ENCODE measurements at regions not wholly inside any gene's neighbourhood (a gene's known extent, or its start where the extent isn't known, plus 50 kb on each side); places are given as distances from the start of the nearest gene placed in this dataset.

- TF ChIP-seq, protein P1, sequence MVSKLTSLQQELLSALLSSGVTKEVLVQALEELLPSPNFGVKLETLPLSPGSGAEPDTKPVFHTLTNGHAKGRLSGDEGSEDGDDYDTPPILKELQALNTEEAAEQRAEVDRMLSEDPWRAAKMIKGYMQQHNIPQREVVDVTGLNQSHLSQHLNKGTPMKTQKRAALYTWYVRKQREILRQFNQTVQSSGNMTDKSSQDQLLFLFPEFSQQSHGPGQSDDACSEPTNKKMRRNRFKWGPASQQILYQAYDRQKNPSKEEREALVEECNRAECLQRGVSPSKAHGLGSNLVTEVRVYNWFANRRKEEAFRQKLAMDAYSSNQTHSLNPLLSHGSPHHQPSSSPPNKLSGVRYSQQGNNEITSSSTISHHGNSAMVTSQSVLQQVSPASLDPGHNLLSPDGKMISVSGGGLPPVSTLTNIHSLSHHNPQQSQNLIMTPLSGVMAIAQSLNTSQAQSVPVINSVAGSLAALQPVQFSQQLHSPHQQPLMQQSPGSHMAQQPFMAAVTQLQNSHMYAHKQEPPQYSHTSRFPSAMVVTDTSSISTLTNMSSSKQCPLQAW (CRISPR knock-in tag; IDR thresholded peaks at IDR 0.05) = peak; percentile 61
- TF ChIP-seq SAFB2 (CRISPR knock-in tag; IDR thresholded peaks at IDR 0.05; ENCODE audit: borderline replicate concordance, low read depth) (no peak; the same call in 1 of the 2 replicates), HCFC1 (IDR thresholded peaks at IDR 0.05; ENCODE audit: low read depth, low read length) (no peak), ZNF496 (CRISPR knock-in tag; IDR thresholded peaks at IDR 0.05; ENCODE audit: insufficient replicate concordance) (no peak), ZNF251 (CRISPR knock-in tag; IDR thresholded peaks at IDR 0.05) (no peak), ZNF501 (CRISPR knock-in tag; IDR thresholded peaks at IDR 0.05) (peak; percentile 68; the same call in 1 of the 2 replicates), HOXA3 (CRISPR knock-in tag; IDR thresholded peaks at IDR 0.05) (peak; percentile 27; the same call in 1 of the 2 replicates), SSRP1 (CRISPR knock-in tag; IDR thresholded peaks at IDR 0.05) (no peak), ZNF530 (CRISPR knock-in tag; IDR thresholded peaks at IDR 0.05; ENCODE audit: low read depth) (no peak), ZNF331 (CRISPR knock-in tag; IDR thresholded peaks at IDR 0.05) (no peak), RORA (CRISPR knock-in tag; IDR thresholded peaks at IDR 0.05) (no peak), ZKSCAN8 (CRISPR knock-in tag; IDR thresholded peaks at IDR 0.05; ENCODE audit: borderline replicate concordance) (no peak; the same call in 1 of the 2 replicates), CREB1 (IDR thresholded peaks at IDR 0.05) (no peak), CREB1 (CRISPR knock-in tag; IDR thresholded peaks at IDR 0.05) (no peak), REST (IDR thresholded peaks at IDR 0.05; ENCODE audit: borderline replicate concordance in 1 of 2, low read depth in 1 of 2, low read length in 2 of 2) (0 out of 4 replicates have a peak, but pooled peaks of 1 of the 2 experiments have one; percentile 16), PATZ1 (CRISPR knock-in tag; IDR thresholded peaks at IDR 0.05) (no peak), CBFB (CRISPR knock-in tag; IDR thresholded peaks at IDR 0.05) (no peak), NCOA1 (CRISPR knock-in tag; IDR thresholded peaks at IDR 0.05) (no peak), MYNN (CRISPR knock-in tag; IDR thresholded peaks at IDR 0.05; ENCODE audit: low read depth) (no peak), ZNF75D (CRISPR knock-in tag; IDR thresholded peaks at IDR 0.05; ENCODE audit: borderline replicate concordance) (no peak)
- TF ChIP-seq, protein P2, sequence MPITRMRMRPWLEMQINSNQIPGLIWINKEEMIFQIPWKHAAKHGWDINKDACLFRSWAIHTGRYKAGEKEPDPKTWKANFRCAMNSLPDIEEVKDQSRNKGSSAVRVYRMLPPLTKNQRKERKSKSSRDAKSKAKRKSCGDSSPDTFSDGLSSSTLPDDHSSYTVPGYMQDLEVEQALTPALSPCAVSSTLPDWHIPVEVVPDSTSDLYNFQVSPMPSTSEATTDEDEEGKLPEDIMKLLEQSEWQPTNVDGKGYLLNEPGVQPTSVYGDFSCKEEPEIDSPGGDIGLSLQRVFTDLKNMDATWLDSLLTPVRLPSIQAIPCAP (CRISPR knock-in tag; IDR thresholded peaks at IDR 0.05; ENCODE audit: low read depth) = no peak
These were observed 64.9 kb upstream of the ARHGAP18 start (continued) for GRCh38 chr6:129774697-129775447.

All from HepG2 (cell line).